DMS 273 (cell line): ENCODE measurements at regions not wholly inside any gene's neighbourhood (a gene's known extent, or its start where the extent isn't known, plus 50 kb on each side); places are given as distances from the start of the nearest gene placed in this dataset.

Experiments used
- DNase-seq: peaks from one replicate; lab custom pipeline; 2025; ENCODE audit not compliant: unreplicated experiment; lab: John Stamatoyannopoulos, UW

GRCh38 chr11:27193434-27194225, 153.0 kb downstream of the BBOX1 start:
- DNase-seq: no peak

DNA sequence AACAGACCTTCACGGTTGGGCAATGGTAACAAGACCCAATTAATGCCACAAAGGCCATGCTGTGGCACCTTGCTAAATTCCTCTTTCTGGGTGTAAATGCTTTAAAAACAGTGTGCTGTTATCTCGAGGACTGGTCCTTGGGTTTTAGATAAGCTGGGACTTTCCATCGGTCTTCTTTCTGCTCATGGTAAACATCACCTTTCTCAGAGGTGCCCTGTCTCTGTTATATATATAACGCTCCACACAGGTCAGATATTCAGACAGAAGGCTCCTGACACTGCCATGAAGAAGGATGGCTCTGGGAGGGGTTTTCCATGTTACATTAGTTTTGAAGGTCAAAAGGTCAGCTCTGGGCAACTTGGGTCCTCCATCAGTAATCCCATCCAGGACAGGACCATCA, 151.6 kb downstream of the BBOX1 start:
- no peak for DNase-seq

DNA sequence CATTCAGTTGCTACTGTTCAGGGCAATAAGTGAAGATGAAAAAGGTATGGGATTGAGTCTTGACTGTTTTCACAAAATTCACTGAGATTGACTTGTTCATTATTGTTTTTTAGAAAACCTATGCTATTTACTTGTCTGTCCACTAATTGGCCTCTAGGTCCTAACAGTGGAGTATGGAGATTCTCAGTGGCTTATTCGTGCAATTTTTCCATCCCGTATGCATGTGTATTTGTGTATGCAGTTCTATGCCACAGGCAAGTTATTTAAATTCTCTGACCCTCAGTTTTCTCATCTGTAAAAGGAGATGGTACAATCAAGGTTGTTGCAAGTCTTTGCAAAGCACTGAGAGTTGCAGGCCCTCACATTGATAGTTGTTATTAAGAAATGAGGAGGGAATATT, 151.0 kb downstream of the BBOX1 start:
- no peak for DNase-seq

- DNase-seq: no peak
These were observed 148.1 kb downstream of the BBOX1 start for GRCh38 chr11:27188696-27189095.

DNA sequence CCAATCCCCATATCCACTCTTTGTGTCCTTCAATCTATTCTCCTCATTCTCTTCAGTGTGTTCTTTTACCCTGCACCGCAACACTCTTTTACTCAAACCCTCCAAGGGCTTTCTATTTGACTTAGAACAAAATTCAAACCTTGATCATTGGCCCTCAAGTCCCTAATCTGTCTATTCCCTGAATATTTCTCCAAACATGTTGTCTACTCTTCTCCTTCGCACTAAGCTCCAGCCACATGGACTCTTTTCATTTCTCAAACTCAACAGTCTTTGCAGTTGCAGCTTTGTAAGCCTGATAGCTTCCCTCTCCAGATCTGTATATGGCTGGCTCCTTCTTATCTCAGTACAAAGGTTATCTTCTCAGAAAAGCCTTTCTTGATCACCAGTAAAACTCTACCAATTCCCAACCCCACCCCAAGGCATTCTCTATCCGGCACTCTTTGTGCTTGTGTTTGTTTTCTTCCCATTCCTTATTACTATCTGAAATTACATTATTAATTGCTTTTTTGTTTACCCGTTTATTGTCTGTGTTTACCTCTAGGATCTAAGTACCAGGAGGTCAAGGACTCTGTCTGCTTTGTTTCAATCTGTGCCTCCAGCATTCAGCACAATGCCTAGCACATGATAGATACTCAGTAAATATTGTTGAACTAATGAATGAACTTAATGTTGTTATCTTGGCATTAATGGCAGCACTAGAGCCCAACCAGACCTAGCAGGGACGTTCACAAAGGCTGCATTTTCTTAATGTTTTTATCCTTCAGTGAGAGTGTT, 147.4 kb downstream of the BBOX1 start:
- no peak for DNase-seq

GRCh38 chr11:27187075-27187847, 146.6 kb downstream of the BBOX1 start:
- DNase-seq: no peak

DNA sequence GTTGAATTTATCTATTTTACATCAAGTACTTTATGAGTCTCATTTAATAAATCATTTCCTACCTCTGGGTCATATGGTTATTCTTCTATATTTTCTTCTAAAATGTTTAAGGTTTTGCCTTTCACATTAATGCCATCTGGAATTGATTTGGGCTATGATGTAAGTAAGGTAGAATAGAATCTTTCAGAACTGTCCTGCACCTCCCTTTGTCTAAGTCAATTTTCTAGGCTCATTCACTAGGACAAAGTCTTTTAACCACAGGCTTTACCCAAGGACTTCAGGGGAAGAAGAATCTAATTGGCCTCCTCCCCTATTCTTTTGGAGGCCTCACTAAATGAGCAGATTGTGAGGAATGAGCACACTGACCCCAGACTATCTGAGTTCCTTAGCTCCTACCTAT, 146.0 kb downstream of the BBOX1 start:
- no peak for DNase-seq

DNA sequence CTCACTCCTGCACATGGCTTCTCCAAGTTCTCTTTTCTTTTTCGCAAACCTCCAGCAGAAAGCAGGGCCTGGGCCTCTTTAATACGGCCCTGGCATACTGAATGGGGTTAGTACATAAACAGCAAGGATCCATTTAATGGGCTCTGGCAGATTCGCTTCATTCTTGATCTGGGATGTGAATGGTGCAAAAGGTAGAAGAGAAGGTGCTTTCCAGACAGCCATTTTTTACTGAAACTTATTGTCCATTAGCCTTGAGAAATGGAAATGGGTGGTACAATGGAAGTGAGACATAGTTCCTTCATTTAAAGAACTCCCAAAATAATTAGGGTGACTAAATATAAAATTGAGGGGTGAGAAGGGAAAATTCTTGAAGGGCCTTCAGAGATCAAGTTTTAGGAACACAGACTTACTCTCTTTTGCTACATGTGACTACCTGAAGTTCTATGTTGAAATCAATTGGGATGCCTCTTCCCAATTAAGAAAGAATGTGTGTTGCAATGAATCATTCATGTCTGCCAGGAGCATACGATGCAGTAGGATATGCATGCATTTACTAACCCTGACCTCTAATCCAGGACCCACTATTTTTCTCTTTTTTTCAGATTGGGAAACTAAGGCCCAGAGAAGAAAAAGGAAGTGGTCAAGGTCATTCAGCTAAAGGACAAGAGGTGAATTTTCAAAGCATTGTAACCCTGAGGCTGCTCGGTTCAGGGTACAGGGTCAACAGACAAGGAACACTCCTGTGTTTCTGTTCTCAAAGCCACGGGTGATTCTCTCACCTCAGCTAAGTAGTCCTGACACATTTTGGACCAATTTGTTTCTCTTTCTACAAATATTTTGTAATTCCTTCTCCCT, 144.1 kb downstream of the BBOX1 start:
- DNase-seq: no peak

DNA sequence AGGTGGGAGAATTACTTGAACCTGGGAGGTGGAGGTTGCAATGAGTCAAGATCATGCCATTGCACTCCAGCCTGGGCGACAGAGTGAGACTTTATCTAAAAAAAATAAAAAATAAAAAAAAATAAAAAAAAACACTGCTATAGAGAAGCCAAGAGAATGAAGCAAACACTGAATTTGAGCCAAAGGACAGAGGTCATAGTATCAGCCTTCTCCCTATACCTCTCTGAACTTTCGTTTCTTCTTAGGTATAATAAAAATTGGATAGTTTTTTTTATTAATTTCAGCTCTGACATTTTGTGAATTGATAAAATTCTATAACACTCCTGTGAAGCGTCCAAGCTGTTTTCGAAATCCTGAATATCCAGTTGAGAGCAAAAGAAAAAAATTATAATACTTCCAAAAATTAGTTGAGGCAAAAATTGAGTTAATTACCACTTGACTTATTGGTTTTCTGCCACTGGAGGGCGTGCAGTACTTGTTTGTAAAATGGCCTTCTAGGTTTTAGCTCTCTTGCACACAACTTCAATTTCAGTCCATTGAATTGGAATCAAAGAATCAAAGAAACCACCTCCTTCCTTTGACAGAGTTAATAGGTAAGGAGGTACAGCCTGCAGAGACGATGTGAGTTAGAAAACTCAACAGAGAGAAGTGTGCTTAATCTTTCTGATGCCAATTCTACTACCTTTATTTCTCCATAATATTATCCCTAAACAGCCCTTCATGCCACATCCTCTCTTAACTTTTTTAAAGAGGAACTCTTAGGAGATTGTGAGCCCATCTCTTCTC, 143.2 kb downstream of the BBOX1 start:
- peak; percentile 76 for DNase-seq

DNA sequence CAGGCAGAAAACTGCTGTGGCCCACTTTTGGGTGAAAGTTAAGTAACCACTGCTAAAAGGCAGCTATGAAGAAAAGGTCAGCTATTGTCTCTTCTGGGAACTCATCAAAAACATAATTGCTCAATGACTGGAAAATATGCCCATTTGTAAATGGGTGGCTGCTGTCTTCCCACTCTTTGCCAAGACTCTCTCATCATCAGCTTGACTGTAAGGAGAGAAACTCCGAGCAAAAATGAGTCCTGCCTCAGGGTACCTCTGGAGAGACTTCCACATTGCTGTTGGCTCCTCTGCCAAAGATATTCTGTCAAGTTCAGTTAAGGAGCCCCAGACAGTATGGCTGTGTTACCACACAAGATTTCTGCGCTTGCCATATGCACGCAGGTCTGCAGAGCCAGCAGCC, 138.7 kb downstream of the BBOX1 start:
- DNase-seq: peak; percentile 73

DNA sequence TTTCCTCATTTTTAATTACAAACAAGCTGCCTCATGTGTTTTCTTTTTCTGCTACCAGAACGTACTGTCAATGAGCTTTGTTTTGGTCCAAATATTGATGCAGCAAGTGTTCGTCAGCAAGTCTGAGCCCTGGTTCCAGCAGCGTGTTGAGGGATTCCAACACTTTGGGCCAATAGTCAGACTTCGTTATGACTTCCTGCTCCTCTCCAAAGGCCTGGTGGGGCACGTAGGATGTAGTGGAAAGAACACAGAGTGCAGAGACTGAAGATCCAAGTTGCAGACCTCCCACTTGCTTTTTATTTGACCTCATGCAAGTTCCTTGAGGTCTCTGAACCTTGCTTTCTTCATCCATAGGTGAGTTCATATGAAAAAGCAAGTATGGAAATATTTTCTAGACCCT, 138.2 kb downstream of the BBOX1 start:
- DNase-seq: no peak
